ENCODE measurements at regions not wholly inside any gene's neighbourhood (a gene's known extent, or its start where the extent isn't known, plus 50 kb on each side); places are given as distances from the start of the nearest gene placed in this dataset.

- no peak for TF ChIP-seq CTCF (conservative IDR thresholded peaks at IDR 0.05; ENCODE audit: low read length)
- no peak overlapping the region for H3K4me3 ChIP-seq (ENCODE audit: low read length)
- no peak for DNase-seq (ENCODE audit: low read depth)
Measured at GRCh38 chr2:147378403-147378802, 466.4 kb upstream of the ACVR2A start.

- no peak overlapping the region for H3K4me3 ChIP-seq (ENCODE audit: low read length)
- no peak for TF ChIP-seq CTCF (conservative IDR thresholded peaks at IDR 0.05; ENCODE audit: low read length)
- peak; percentile 44 for DNase-seq (ENCODE audit: low read depth)
Measured at GRCh38 chr2:147375073-147375472, 469.8 kb upstream of the ACVR2A start.

- no peak overlapping the region for H3K4me3 ChIP-seq (ENCODE audit: low read length)
- no peak for TF ChIP-seq CTCF (conservative IDR thresholded peaks at IDR 0.05; ENCODE audit: low read length)
Measured at GRCh38 chr2:147374423-147374811, 470.4 kb upstream of the ACVR2A start.

GRCh38 chr2:147373800-147374422 is 470.9 kb upstream of the ACVR2A start:
- H3K4me3 ChIP-seq (ENCODE audit: low read length), result no peak overlapping the region
- DNase-seq (ENCODE audit: low read depth), result no peak
- no peak for TF ChIP-seq CTCF (conservative IDR thresholded peaks at IDR 0.05; ENCODE audit: low read length)

More at GRCh38 chr2:147374423-147374811, 470.4 kb upstream of the ACVR2A start:
- peak; percentile 95 for DNase-seq (ENCODE audit: low read depth)

DNA sequence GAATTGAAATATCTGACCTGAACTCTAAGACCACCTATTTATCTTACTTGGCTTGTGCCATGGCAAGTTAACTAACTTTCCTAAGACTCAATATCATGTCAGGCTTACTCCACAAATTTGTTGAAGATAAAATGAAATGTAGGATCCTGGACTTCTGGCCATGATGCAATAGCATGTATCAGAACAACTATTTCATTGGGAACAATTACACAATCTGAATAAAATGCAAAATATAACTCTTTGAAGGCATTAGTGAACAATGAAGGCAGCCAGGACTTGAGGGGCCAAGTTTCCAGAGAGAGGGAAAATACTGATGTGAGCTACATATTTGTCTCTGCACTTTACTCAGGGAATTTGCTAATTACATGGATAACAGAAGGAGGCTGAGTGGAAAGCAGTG is 476.5 kb upstream of the ACVR2A start:
- peak; percentile 13 for DNase-seq (ENCODE audit: low read depth)
- no peak overlapping the region for H3K4me3 ChIP-seq (ENCODE audit: low read length)
- no peak for TF ChIP-seq CTCF (conservative IDR thresholded peaks at IDR 0.05; ENCODE audit: low read length)

- TF ChIP-seq CTCF (conservative IDR thresholded peaks at IDR 0.05; ENCODE audit: low read length), result no peak
- H3K4me3 ChIP-seq (ENCODE audit: low read length), result no peak overlapping the region
- no peak for DNase-seq (ENCODE audit: low read depth)
Measured at GRCh38 chr2:147366279-147366678, 478.6 kb upstream of the ACVR2A start.

DNA sequence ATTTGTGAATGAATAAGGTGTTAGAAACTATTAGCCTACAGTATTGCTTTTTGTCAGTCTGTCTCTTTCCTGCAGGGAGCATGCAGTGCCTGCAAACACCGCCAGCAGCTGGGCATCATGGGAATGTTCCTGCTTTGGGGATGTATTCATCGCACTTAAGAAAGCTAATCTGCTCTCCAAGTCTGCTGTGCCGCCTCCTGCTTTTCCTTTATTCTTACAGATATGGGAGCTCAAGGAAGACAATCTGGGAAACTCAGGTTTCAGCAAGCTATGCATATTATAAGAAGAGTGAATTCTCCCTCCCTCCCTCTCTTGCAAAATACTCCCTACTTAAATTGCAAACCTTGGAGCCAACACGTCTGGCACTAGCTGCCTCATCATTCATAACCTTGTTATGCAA is 479.2 kb upstream of the ACVR2A start:
- no peak for DNase-seq (ENCODE audit: low read depth)
- H3K4me3 ChIP-seq (ENCODE audit: low read length), result no peak overlapping the region
- no peak for TF ChIP-seq CTCF (conservative IDR thresholded peaks at IDR 0.05; ENCODE audit: low read length)
